GM12892 (cell line): ENCODE measurements at regions not wholly inside any gene's neighbourhood (a gene's known extent, or its start where the extent isn't known, plus 50 kb on each side); places are given as distances from the start of the nearest gene placed in this dataset.

Experiments used
- POLR2A ChIP-seq: IDR thresholded peaks from 2 replicates; pipeline ENCODE4 v1.6.1; 2011; ENCODE audit warnings: low read depth, low read length, control low read depth
- POLR2AphosphoS5 ChIP-seq: IDR thresholded peaks from 2 replicates; pipeline ENCODE4 v1.6.1; 2011; ENCODE audit warnings: low read depth, low read length, control low read depth

DNA sequence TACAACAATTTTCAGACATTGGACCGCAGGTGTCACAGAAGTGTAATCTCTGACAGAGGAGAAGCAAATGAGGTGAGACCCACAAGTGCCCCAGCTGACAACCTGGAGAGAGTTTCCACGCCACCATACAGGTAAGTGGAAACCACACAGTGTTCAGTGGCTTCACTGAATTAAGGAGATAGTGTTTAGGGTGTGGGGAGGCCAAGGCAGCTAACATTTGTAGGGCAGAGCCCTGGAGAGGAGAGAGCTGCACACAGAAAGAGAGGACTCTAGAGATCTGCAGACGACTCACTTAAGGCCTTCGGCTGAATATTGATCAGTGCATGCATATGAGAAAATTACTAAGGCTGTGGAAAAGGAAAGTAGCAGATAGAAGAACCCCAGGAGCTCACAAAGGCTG, 228.9 kb upstream of the TNRC6C start:
- TF ChIP-seq POLR2A = no peak
- TF ChIP-seq POLR2AphosphoS5 = no peak
